GM12865 (cell line): ENCODE measurements at regions not wholly inside any gene's neighbourhood (a gene's known extent, or its start where the extent isn't known, plus 50 kb on each side); places are given as distances from the start of the nearest gene placed in this dataset.
A peak's percentile ranks its signal among the peaks of the same experiment; 100 is the strongest.

Source experiments
- DNase-seq: peaks from one replicate; pipeline ENCODE4 v3.0.0; 2010; ENCODE audit warnings: low read depth
- H3K4me3 ChIP-seq: 2 replicates; pipeline ENCODE4 v1.5.1; 2011; ENCODE audit warnings: mild to moderate bottlenecking, low read depth, low read length, control low read depth
- TF ChIP-seq, protein P1 (sequence below): IDR thresholded peaks from 2 replicates; pipeline ENCODE4 v1.5.1; 2011; ENCODE audit warnings: low read length, control low read depth, low read depth, inconsistent platforms; ENCODE audit not compliant: insufficient read depth; ENCODE audit errors: missing control alignments

DNA sequence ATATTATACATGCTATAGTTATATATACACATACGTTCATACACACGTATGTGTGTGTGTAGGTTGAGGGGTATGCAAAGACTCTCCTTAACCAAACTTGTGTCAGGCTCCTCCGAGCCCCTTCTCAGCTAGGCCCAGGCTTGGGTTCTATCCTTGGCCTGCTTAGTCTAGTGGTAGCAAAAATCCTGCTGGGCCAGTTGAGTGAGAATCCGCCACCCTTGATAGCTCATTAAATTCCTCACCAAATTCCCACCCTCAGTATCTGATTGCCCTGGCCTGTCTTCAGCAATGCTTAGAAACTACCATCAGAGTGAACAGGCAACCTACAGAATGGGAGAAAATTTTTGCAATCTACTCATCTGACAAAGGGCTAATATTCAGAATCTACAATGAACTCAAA lies 126.5 kb downstream of the TSN start:
- TF ChIP-seq, protein P1, sequence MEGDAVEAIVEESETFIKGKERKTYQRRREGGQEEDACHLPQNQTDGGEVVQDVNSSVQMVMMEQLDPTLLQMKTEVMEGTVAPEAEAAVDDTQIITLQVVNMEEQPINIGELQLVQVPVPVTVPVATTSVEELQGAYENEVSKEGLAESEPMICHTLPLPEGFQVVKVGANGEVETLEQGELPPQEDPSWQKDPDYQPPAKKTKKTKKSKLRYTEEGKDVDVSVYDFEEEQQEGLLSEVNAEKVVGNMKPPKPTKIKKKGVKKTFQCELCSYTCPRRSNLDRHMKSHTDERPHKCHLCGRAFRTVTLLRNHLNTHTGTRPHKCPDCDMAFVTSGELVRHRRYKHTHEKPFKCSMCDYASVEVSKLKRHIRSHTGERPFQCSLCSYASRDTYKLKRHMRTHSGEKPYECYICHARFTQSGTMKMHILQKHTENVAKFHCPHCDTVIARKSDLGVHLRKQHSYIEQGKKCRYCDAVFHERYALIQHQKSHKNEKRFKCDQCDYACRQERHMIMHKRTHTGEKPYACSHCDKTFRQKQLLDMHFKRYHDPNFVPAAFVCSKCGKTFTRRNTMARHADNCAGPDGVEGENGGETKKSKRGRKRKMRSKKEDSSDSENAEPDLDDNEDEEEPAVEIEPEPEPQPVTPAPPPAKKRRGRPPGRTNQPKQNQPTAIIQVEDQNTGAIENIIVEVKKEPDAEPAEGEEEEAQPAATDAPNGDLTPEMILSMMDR, result no peak
- H3K4me3 ChIP-seq, result no peak overlapping the region
- DNase-seq, result no peak

DNA sequence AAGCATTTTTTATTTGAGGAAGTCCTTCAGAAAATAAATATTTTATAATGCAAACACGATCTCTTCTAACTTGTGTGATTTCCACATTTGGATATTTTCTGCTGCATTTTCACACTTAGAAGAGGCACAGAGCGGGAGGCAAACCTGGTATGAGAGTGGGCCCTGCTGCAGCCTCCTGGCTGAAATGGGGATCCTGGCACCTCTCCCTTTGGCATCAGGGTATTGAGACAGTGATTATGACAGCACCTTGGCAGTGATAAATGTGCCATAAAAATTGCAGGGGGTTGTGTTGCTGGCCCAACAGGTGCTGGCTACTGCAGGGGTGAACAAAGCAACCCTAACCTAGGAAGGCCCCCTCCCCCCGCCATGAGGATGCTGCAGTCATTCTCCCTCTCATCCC lies 128.6 kb downstream of the TSN start:
- TF ChIP-seq, protein P1, result no peak
- no peak for DNase-seq

DNA sequence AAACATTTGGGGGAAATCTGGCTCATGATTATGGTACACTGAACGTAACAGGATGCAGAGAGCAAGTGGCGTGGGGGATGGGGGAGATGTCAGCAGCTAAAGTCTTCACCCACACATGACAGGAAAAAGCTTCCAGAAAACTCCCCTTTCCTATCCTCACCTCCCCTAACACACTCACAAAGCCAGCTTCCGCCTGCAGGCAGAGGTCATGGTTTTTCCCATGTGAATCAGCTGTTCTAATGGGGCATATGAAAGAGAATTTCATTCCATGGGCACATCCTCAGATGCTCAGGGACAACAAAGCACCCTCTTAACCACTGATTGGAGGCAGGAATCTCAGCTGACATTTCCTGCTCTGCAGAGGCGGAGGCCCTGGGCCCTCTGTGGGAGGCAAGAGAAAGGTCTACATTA lies 129.1 kb downstream of the TSN start:
- no peak overlapping the region for H3K4me3 ChIP-seq
- no peak for DNase-seq
- TF ChIP-seq, protein P1, result no peak

More for the DNA sequence above, 128.6 kb downstream of the TSN start:
- no peak overlapping the region for H3K4me3 ChIP-seq

DNA sequence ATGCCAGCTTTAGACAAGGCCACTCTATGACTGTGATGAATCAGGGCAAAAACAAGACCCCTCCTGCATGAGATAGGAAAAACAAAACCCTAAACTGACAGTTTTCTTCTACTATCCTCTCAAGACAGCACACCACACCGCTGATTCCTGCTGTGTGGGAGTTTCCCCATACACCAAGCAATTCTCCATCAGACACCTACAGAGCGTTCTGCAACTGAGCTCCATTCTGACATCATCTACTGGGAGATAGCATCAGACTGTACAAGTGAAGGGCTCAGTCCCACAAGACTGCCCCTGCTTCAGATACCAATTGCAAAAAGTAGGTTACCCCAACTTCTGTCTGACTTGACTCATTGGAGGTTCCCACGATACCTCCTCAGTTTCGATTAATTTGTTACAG lies 130.6 kb downstream of the TSN start:
- DNase-seq, result no peak
- TF ChIP-seq, protein P1, result no peak
- H3K4me3 ChIP-seq, result no peak overlapping the region

DNA sequence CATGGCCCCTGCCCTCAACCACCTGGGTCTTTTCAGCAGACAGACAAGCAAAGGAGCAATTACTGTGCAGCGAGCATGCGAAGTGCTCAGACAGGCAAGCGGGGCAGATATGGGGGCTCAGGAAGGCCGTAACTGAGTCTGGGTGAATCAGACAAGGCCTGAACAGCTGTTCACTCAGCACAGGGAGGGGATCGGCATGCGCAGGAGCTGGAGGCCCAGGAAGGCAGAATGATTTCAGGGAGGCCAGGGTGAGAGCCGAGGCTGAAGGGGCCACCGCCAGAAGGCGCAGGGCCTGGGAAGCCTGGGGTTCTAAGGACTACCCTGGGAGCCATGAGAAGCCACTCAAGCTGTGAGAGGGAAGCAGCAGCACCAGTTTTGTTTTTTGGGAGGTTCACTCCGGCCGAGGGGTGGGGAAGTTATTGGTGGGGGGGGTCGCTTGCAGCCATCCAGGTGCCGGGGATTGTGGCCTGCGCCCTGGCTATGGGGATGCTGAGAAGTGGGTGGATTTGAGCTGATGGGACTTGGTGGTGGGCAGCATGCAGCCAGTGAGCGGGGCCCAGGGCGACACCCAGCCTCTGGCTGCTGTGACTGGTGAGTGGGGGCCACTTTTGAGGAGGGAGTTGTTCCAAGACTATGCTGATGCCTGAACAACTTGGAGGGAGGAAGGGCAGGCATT lies 132.2 kb downstream of the TSN start:
- no peak overlapping the region for H3K4me3 ChIP-seq
- no peak for DNase-seq
- TF ChIP-seq, protein P1, result no peak

DNA sequence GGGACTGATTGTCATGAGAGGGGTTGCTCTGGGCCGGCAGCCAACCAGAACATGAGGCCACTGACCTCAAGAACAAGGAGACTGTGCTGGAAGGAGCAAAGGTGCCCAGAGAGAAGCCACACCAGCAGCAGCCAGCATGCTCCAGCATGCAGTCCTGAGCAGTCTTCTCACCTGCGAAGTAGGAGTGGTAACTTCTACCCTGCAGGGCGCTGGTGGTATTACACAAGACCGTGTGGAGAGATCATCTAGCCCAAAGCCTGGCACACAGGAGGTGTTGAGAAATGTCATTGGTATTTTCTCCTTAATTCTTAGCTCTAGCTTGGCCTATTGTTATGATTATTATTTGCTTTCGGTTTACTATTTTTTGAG lies 132.7 kb downstream of the TSN start:
- no peak overlapping the region for H3K4me3 ChIP-seq
- TF ChIP-seq, protein P1, result peak; percentile 56
- DNase-seq, result peak; percentile 56

DNA sequence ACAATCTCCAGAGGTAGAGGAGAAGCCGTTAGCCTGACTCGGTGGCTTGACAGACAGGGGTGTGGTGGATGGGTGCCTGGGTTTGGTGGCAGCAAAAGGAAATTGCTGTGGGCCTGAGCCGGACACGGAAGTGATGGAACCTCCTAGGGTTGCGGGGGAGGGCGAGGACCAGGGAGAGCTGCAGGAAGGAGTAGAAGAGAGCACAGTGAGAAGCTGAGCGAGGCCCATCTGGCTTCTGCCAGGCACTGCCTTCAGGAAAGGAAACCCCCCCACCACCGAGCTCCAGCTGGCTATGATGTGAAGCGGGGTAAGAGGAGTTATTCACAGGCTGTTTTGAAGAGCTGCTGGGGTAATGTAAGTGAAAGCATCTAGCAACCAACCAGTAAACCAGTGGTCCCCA lies 134.6 kb downstream of the TSN start:
- peak; percentile 9 for DNase-seq
- no peak overlapping the region for H3K4me3 ChIP-seq
- TF ChIP-seq, protein P1, result no peak
